T-helper 22 cell (primary cell): ENCODE measurements at regions not wholly inside any gene's neighbourhood (a gene's known extent, or its start where the extent isn't known, plus 50 kb on each side); places are given as distances from the start of the nearest gene placed in this dataset.

ENCODE experiments used
- DNase-seq: peaks from one replicate; pipeline ENCODE4 v3.0.0-alpha.2; 2020; ENCODE audit warnings: low read depth

GRCh38 chr7:12131122-12131521 lies 80.0 kb upstream of the TMEM106B start:
- no peak for DNase-seq

DNA sequence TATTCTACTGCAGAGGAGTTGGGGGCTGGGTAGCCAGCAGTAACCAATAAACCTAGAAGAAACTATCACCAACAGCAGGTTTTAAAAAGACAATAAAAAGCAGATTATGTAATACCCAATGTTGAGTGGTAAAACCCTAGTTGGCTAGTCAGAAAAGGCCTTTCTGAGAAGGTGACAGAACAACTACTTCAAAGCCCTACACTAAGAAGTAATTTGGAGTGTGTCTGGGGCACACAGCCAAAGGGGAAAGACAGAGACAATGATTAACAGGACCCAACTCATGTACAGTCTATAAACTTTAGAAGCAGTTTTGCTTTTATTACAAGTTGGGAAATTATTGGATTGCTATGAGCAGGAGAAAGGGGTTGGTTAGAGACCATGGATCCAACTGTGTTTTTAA lies 77.2 kb upstream of the TMEM106B start:
- no peak for DNase-seq

- no peak for DNase-seq
Measured at GRCh38 chr7:12136523-12136922, 74.6 kb upstream of the TMEM106B start.

GRCh38 chr7:12137283-12137682 lies 73.8 kb upstream of the TMEM106B start:
- no peak for DNase-seq

DNA sequence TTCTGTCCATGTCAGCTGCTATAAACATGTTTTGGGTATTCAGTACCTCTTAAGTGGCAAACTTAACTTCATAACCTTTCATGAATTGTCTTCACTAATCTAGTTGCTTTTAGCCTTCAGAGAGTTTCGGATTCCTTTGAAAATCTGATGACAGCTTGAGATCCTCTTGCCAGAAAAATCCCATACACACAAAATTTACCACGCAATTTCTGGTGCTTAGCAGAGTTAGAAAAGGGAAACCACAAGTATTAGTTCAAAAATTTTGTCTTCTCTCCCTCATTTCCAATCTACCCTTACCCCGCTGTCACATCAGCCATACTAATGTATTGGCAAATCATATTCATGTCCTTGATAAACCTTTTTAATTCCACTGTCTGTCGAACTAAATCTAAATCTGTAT lies 72.7 kb upstream of the TMEM106B start:
- no peak for DNase-seq

DNA sequence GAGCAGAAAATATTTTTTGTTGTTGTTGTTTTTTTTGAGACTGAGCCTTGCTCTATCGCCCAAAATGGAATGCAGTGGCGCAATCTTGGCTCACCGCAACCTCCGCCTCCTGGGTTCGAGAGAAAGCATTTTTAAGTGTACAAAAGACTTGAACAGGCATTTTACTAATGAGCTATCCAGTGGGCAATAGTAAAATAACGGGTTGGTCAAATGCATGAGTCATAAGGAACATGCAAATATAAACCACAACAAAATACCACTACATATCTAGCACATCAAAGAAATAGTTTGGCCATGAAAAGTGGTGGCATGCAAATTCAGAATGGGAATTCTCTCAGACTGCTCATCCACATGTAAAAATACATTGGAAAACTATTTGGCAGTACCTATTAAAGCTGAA lies 71.7 kb upstream of the TMEM106B start:
- DNase-seq: no peak

DNA sequence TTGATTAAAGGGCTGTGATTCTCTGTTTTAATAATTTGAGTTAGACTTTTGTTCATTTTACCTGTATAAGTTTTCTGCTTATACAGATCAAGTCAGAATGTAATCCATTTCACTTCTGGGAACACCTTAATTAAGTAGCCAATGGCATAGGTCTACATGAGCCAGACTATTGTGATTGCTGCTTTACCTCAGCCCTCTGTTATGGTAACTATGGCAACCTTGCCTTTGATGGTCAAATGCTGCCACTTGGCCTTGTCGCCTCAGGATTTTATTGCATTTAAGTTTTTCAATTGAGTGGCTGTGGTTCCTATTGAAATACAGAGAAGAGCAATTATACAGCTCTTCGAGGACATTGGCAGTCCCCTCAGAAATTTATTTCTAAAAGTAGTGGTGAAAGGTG lies 64.3 kb upstream of the TMEM106B start:
- DNase-seq: no peak

DNA sequence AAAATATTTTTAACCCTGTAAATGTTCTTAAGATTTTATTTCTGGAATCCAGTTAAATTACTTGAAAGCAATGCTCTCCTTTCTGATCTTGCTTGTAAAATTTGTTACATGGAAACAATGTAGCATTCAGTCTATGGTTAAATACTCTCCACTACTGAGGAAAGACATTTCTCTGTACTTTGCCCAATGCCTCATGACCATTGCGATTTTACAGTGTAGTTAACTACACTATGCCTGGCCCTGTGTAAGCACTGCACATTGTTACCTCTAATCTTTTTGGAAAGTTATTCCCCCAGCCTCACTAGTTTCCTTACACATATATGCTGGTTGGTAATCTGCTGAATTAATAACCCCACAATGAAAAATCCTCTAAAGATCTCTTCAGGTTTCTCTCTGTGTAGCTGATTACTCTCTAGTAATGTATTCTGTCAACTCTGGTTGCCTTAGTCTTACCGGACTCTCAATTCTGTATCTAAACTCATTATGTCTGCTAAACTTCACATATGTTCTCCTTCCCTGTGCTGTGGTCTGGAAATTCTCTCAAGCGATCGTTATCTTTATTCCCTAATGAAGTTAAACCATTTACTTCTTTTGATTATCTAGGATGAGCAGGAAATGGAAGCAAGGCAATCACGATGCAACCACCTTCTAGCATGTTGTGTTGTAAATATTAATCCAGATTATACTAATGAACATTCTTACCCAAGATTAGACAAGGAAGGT lies 58.7 kb upstream of the TMEM106B start:
- DNase-seq: no peak

GRCh38 chr7:12154119-12154518 lies 57.0 kb upstream of the TMEM106B start:
- no peak for DNase-seq

DNA sequence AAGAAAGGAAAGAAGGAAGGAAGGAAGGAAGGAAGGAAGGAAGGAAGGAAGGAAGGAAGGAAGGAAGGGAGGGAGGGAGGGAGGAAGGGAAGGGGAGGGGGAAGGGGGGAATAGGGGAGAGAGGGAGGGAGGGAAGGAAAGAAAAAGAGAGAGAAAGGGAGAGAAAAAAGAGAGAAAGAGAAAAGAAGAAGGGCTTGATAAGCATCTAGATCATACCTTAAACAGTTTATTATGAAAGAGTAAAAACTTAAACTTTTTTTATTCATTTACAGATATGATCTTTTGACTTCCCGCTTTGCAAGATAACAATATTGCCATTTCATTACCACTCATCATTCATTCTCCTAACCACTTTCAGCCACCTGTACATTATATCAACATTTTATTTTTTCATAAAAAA lies 53.6 kb upstream of the TMEM106B start:
- DNase-seq: no peak

DNA sequence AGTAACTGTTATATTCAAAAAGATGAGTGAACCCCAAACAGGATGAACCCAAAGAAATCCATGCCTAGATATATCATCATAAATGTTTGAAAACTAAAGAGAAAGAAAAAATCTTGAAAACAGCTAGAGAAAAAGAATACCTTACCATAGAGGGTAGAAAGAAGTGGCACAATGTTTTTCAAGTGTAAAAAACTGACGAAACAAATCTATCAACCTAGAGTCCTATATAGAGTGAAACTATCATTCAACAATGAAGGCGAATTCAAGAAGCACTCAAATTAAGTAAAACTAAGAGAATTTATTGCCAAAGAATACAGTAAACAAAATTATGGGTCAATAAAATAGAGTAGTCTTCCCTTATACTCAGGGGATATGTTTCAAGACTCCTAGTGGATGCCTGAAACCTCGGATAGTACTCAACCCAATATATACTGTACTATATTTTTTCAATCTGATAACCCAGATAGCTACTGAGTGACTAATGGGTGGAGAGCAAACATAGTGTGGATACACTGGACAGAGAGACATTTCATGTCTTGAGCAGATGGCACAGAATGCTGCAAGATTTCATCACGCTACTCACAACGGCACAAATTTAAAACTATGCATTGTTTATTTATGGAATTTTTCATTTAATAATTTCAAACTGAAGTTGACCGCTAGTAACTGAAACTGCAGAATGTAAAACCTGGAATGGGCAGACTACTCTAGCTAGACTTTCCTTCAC lies 52.6 kb upstream of the TMEM106B start:
- no peak for DNase-seq

GRCh38 chr7:12161146-12161545 lies 49.9 kb upstream of the TMEM106B start:
- DNase-seq: no peak
